Esophagus muscularis mucosa (tissue), 4 donors: ENCODE measurements at regions not wholly inside any gene's neighbourhood (a gene's known extent, or its start where the extent isn't known, plus 50 kb on each side); places are given as distances from the start of the nearest gene placed in this dataset.
"Not testable (repeated sequence)": the region's sequence is repeated elsewhere in the genome, so short reads cannot be mapped to it uniquely, and the experiment has no call there.

Experiments
- DNase-seq: peaks from one replicate; pipeline ENCODE4 v3.0.0-alpha.2; 2017; ENCODE audit errors: extremely low spot score
- H3K27ac ChIP-seq, 4 donors: fragments of 200-600 bp; sonication (generic); replicated peaks in 1 of 4; 1 replicate in 3 of 4; 2 replicates in 1 of 4; pipeline ENCODE4 v1.5.1; 2016 to 2019; ENCODE audit warnings: mild to moderate bottlenecking in 1 of 4
- H3K27me3 ChIP-seq, 4 donors: fragments of 200-600 bp; sonication (generic); one replicate each; pipeline versions ENCODE4 v1.5.1 to v1.6.0; 2016 to 2019
- H3K36me3 ChIP-seq, 4 donors: fragments of 200-600 bp; sonication (generic); one replicate each; pipeline ENCODE4 v1.5.1; 2016 to 2019
- H3K4me1 ChIP-seq, 4 donors: fragments of 200-600 bp; sonication (generic); one replicate each; pipeline ENCODE4 v1.5.1; 2016 to 2019
- H3K4me3 ChIP-seq, 4 donors: fragments of 200-600 bp; sonication (generic); 1 replicate in 2 of 4; 2 replicates in 2 of 4; pipeline ENCODE4 v1.5.1; 2016 to 2019; ENCODE audit warnings: mild to moderate bottlenecking in 4 of 4, moderate library complexity in 1 of 4
- H3K9me3 ChIP-seq, 4 donors: fragments of 200-600 bp; sonication (generic); 1 replicate in 3 of 4; 2 replicates in 1 of 4; pipeline ENCODE4 v1.5.1; 2016 to 2019
- CTCF ChIP-seq, 3 experiments: fragments of 200-600 bp in 2 of 3; fragments of 450-650 bp in 1 of 3; sonication (generic) in 2 of 3; IDR thresholded peaks; one replicate each; pipeline ENCODE4 v1.5.1; 2017 to 2019; ENCODE audit warnings: antibody characterized with exemption in 3 of 3, mild to moderate bottlenecking in 2 of 3, moderate library complexity in 1 of 3
- EP300 ChIP-seq: sonication (generic); formaldehyde crosslinking; IDR thresholded peaks from one replicate; pipeline ENCODE4 v1.6.1; 2017; ENCODE audit warnings: antibody characterized with exemption
- POLR2A ChIP-seq: fragments of 450-650 bp; IDR thresholded peaks from one replicate; pipeline ENCODE4 v1.6.1; 2017; ENCODE audit warnings: antibody characterized with exemption, moderate library complexity, mild to moderate bottlenecking, low read depth
- POLR2AphosphoS5 ChIP-seq, 2 donors: sonication (generic); formaldehyde crosslinking; IDR thresholded peaks; one replicate each; pipeline ENCODE4 v1.6.1; 2017; ENCODE audit warnings: antibody characterized with exemption in 2 of 2
- WGBS: methylation state at CpG from one replicate; pipeline ENCODE4 v1.1.5; 2018; 5-methylcytosine and 5-hydroxymethylcytosine counted together
- intact Hi-C: fragments of 100-400 bp; cut with DNase I; formaldehyde crosslinking; loops from one replicate; pipeline ENCODE4 v1.15.1; 2023

- no peak for DNase-seq
- no peak overlapping the region for H3K27ac ChIP-seq
- intact Hi-C loops = no loop called here
These were observed 308.9 kb upstream of the KCND2 start for GRCh38 chr7:119964065-119964464.

GRCh38 chr7:119964788-119965542, 308.0 kb upstream of the KCND2 start:
- 48% methylated on average over 1 of the region's 1 CpG for WGBS
- no peak for DNase-seq
- Histone ChIP-seq H3K27ac (no peak overlapping the region), H3K36me3 (no peaks in the 10 kb centered on the region), H3K4me3 (no peak overlapping the region), H3K27me3 (no peaks in the 10 kb centered on the region), H3K4me1 (no peaks in the 10 kb centered on the region), H3K9me3 (no peaks in the 10 kb centered on the region)
- TF ChIP-seq POLR2AphosphoS5 (IDR thresholded peaks at IDR 0.05) (no peak), EP300 (no peak)
- intact Hi-C loops = no loop called here

More at GRCh38 chr7:119964065-119964464, 308.9 kb upstream of the KCND2 start:
- Histone ChIP-seq H3K4me1 (no peaks in the 10 kb centered on the region), H3K27me3 (no peaks in the 10 kb centered on the region), H3K36me3 (no peaks in the 10 kb centered on the region), H3K4me3 (no peak overlapping the region), H3K9me3 (no peaks in the 10 kb centered on the region)
- no peak for TF ChIP-seq EP300
- TF ChIP-seq CTCF (IDR thresholded peaks at IDR 0.05) = no peak
- TF ChIP-seq POLR2A = no peak
- TF ChIP-seq POLR2AphosphoS5 (IDR thresholded peaks at IDR 0.05) = no peak

- H3K4me3 ChIP-seq = no peak overlapping the region
- H3K9me3 ChIP-seq = no peaks in the 10 kb centered on the region
- H3K27ac ChIP-seq = no peak overlapping the region
- no peaks in the 10 kb centered on the region for H3K4me1 ChIP-seq
- 49% methylated on average over 4 of the region's 4 CpGs for WGBS
- H3K27me3 ChIP-seq = no peaks in the 10 kb centered on the region
- intact Hi-C loops = no loop called here
- no peak for DNase-seq
- no peaks in the 10 kb centered on the region for H3K36me3 ChIP-seq
- TF ChIP-seq POLR2A (no peak), CTCF (IDR thresholded peaks at IDR 0.05) (no peak), EP300 (no peak), POLR2AphosphoS5 (IDR thresholded peaks at IDR 0.05) (no peak)
These were observed 305.8 kb upstream of the KCND2 start for GRCh38 chr7:119967221-119967620.

GRCh38 chr7:119968411-119968810, 304.6 kb upstream of the KCND2 start:
- H3K36me3 ChIP-seq, H3K4me1 ChIP-seq, H3K27ac ChIP-seq, intact Hi-C loops, H3K4me3 ChIP-seq, H3K27me3 ChIP-seq, H3K9me3 ChIP-seq, DNase-seq: not testable (repeated sequence)
- 97% methylated on average over 3 of the region's 3 CpGs for WGBS

- H3K27me3 ChIP-seq = no peaks in the 10 kb centered on the region
- no peak for DNase-seq
- 3% methylated on average over 1 of the region's 1 CpG for WGBS
These were observed 303.9 kb upstream of the KCND2 start for GRCh38 chr7:119969054-119969453.

More at GRCh38 chr7:119969054-119969453, 303.9 kb upstream of the KCND2 start:
- Histone ChIP-seq H3K4me1 (no peaks in the 10 kb centered on the region), H3K36me3 (no peaks in the 10 kb centered on the region), H3K4me3 (no peak overlapping the region), H3K9me3 (no peaks in the 10 kb centered on the region), H3K27ac (no peak overlapping the region)
- intact Hi-C loops = no loop called here
- TF ChIP-seq CTCF (IDR thresholded peaks at IDR 0.05) (no peak), EP300 (no peak), POLR2AphosphoS5 (IDR thresholded peaks at IDR 0.05) (no peak), POLR2A (no peak)
